GM12872 (cell line): ENCODE measurements at regions not wholly inside any gene's neighbourhood (a gene's known extent, or its start where the extent isn't known, plus 50 kb on each side); places are given as distances from the start of the nearest gene placed in this dataset.

Experiments used
- TF ChIP-seq, protein P1 (sequence below): IDR thresholded peaks from 3 replicates; pipeline ENCODE4 v1.5.1; 2011; ENCODE audit warnings: low read depth, mild to moderate bottlenecking, low read length, moderate library complexity; ENCODE audit not compliant: insufficient read depth

DNA sequence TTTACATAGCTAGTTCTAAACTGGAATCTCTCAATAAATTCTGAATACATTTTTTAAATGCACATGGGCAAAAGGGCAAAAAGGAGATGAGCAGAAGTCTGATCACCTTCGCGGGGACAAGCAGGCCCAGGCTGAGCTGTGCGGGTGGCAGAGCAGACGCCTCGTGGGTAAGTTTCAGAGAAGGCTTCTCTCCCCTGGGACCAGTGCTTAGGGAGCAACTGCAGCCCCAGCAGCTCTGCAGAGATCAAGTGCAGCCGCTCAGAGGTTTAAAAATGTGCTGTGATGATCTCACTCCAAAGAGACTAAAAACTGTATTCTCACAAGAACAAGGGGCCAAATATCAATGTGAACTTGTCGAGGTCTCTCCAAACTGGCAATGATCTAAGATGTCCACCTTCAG is 264.3 kb upstream of the RNF32 start:
- TF ChIP-seq, protein P1, sequence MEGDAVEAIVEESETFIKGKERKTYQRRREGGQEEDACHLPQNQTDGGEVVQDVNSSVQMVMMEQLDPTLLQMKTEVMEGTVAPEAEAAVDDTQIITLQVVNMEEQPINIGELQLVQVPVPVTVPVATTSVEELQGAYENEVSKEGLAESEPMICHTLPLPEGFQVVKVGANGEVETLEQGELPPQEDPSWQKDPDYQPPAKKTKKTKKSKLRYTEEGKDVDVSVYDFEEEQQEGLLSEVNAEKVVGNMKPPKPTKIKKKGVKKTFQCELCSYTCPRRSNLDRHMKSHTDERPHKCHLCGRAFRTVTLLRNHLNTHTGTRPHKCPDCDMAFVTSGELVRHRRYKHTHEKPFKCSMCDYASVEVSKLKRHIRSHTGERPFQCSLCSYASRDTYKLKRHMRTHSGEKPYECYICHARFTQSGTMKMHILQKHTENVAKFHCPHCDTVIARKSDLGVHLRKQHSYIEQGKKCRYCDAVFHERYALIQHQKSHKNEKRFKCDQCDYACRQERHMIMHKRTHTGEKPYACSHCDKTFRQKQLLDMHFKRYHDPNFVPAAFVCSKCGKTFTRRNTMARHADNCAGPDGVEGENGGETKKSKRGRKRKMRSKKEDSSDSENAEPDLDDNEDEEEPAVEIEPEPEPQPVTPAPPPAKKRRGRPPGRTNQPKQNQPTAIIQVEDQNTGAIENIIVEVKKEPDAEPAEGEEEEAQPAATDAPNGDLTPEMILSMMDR = no peak

DNA sequence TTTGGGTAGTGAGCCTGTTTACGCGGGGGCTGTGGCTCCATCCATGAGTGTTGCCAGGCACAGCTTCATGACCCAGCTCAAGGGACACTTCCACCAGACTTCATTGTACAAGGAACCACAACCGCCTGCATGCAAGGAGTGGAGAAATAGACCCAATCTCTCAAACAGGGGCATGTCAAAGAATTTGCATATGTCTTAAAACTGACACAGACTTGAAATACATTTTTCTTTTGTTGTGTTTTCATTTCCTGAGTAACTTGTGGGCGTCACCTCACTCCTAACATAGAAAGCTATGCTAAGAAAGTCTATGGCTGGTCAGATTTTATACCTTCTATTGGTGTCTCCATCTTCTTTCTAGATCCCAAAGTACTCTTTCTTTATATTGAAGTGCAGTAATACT is 266.2 kb upstream of the RNF32 start:
- TF ChIP-seq, protein P1 = no peak

DNA sequence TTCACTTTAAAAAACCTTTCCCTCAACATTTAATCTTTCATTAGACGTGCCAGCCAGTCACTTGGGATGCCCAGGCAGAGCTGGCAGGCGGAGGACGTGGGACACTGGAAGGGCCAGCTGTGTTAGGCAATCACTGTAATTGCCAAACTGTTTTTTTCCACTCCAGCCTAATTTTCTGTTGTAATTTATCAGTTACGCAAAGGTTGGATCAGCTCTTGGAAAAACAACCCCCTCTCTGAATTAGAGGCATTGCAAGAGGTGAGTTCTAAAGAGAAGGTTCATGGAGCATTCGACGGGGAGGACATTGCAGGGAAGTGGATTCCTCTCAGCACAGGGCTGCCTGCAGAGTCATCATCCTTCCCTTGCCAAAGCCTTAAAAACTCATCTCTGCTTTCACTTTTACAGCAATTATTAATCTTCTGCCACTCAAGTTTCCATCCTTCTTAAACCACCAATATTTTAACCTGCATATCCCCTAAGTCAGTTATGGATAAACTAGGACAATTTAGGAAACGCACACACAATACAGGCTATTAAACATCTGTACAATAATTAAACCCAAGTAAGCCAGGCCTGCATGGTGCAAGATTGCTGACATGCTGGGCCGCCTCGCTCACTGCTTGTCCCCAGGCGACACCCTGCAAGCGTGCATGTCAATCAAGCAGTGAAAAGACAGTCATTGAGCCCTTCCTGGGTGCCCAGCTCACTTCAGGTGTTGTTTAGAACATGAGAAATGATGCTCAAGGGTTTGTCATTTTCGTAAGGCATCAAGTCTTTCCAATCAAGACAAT is 272.3 kb upstream of the RNF32 start:
- TF ChIP-seq, protein P1 = no peak

DNA sequence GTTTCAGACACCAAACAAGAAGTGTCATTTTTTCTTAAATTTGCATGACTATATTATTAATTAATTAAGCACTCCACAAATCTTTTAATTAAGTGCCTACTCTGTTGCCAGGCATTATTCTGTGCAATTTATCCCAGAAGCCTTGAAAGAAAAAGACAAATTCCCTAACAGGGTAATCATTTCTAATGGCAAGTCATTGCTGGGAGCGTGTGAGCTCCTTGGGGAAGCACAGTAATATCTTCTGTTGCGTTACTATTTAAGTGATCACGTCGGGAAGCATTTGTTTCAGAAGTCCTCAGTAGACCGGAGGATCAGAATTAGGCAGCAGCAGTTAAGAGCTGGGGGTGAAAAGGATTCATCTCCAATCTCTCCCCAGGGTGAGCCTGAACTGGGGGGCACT is 276.8 kb upstream of the RNF32 start:
- TF ChIP-seq, protein P1 = no peak

DNA sequence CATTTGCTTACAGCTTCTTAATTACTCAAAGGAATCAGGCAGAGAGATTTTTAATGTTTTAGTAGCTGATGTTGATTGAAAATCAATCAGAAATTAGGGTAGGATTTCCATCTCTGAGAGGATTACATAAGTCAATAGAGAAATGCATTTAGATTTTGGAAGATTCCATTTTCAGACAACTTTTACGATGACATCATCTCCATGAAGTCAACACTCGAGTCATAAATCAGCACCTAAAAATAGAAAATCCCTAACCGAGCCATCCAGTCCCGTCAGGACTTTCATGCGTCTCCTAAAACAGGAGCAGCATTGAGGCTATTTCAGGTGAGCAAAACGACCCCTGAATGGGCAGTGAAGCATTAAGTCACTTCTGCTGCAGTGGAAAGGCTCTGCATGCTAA is 279.7 kb upstream of the RNF32 start:
- TF ChIP-seq, protein P1 = no peak

DNA sequence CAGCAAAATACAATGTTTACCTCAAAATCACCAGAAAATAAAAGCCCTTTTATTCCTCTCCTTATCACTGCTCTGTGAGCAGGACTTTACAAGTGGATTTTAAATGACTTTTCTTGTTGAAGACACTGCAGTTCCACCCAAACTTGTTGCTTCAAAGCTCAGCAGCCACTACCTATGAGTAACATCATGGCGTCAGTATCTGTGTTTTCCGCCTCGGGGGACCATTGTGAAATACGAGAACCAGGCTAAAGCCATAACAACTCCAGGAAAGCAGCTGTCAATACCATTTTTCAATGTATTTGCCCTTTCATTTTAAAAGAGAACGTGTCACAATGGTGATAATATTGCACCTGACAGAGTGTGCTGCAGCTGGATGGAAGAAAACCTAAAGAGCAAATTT is 284.0 kb upstream of the RNF32 start:
- TF ChIP-seq, protein P1 = no peak

DNA sequence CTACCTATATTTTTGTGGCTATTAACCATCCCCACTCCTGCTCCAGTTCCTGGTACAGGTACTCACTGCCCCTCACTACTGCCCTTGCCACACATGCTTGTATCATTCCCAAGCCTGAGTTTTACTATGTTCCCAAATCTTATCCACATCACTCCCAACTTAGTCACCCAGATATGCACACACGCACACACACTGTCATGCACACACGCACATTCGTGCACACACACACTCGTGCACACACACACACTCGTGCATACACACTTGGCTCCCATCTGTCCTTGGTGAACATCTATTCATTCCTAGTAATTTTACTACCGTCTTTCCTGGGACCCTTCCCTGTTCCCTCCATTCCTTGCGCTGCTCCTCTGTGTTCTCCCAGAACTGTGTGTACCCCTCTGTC is 287.2 kb upstream of the RNF32 start:
- TF ChIP-seq, protein P1 = no peak
